GM18520 (cell line): ENCODE measurements at regions not wholly inside any gene's neighbourhood (a gene's known extent, or its start where the extent isn't known, plus 50 kb on each side); places are given as distances from the start of the nearest gene placed in this dataset.

Experiments used
- ATAC-seq: cut with Tn5 transposase; IDR thresholded peaks from one replicate; pipeline ENCODE4 v1.9.1; 2021; ENCODE audit not compliant: unreplicated experiment

DNA sequence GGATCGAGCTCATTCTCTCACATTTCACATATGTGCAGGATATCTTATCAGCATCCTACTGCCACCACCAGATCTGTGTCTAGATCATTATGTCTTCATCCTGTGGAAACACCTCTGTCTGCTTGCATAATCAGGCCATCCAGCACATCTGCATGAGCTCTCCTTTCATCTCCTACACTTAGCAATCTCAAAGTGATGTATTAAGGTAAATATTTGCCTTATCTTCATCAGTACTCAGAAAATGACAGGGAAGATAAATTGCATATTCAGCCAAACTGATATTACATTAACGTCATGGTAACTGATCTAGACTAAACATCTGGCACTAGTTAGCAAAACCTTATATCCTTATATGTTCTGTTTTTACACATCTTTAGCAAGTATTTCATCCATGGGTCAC is 207.3 kb upstream of the PABPC4L start:
- ATAC-seq = no peak

DNA sequence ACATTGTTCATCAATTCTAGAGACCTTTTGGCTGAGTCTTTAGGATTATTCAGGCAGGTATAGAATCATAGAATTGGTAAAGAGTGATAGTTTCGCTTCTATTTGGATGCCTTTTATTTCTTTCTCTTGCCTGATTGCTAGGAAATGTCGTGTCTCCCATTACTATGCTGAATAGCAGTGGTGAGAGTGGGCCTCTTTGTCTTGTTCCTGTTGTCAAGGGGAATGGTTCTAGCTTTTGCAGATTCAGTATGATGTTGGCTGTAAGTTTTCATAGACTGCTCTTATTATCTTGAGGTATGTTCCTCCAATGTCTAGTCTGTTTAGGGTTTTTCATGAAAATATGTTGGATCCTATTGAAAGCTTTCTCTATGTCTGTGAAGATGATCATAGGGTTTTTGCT is 200.2 kb upstream of the PABPC4L start:
- no peak for ATAC-seq

DNA sequence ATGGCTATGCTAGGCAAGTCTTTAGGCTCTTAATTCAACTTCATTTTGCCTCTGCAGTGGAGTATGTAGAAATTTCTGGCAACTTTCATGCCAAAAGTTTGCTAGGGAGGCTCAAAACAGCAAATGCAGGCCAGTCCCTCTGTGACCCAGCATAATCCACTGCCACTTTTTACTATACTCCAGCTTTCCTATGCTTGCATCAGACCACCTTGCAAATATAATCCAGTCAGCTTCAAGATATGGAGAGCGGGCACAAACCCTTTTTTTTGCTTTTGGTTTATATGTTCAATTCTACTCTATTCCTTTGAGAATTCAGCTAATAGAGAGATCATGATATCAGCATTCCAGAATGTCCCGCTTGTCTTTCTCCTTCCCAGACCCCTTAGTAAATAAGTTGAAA is 192.0 kb upstream of the PABPC4L start:
- ATAC-seq = no peak

GRCh38 chr4:134390319-134390718 is 188.7 kb upstream of the PABPC4L start:
- ATAC-seq = no peak

DNA sequence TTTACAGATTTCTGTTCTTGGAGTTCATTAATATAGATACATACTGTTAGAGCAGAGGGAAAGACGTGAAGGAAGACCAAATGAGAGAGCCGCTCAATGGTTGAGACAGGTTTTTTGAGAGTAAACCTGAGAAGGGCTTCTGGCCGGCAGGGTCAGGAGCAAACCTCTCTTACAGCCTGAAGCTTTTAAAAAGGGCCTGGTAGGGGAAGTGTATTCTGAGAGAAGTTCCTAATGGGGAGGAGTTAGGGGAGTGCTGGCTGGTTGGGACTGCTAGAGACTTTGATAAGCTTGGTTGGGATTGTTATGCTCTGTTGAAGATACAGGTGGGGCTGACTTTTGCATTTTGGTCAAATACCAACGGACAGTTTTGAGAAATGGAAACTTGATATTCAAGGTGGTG is 186.8 kb upstream of the PABPC4L start:
- no peak for ATAC-seq

DNA sequence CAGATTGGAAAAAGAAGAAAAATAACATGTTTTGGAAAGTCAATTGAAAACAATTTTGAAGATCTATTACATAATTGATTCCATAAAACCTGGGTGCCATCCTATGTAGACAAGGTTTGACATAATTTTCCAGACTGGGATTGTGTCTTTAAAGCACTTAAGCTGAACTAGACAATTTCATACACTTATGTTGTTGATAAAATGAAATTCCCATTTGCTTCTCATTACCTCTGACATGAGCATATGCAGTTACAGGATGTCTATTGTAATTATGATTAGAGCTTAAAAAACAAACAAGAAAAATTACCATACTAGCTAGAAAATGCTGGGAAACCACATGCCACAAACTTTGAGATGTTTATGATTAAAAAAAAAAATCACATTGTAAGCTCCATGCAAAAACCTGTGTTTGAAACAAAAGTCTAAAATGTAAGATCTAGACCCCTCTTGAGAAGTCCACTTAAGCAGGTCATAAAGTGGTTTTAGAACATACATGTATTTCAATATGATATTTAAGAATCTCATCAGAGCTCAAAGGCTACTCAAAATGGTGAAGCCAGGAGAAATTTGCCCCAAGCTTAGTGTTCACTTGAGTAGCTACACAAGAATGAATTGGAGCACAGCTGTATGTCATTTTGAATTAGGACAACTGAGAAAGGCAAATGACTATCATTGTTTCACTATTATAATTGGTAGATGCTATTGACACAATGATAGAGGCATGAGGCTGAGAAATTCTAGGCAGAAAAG is 181.1 kb upstream of the PABPC4L start:
- ATAC-seq = no peak

- ATAC-seq = no peak
These were observed 174.2 kb upstream of the PABPC4L start for GRCh38 chr4:134375775-134376174.

GRCh38 chr4:134365852-134366251 is 164.3 kb upstream of the PABPC4L start:
- ATAC-seq = no peak

DNA sequence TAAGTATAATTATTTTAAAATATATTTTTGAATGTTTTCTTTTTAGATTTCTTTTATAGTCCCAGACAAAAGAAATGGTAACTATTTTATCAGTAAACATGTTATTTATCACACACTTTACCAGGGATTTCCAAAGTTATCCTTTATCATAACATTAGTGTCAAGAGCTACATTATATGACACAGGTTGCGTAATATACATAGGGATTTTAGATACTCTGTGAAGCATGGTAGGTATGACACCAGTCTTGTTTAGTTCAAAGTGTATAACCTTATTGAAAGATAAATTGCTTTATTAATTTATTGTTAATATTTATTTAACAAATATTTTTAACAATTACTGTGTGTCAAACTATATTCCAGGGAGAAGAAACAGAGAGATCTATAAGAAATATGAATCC is 163.3 kb upstream of the PABPC4L start:
- ATAC-seq = no peak

- ATAC-seq = no peak
These were observed 143.7 kb upstream of the PABPC4L start for GRCh38 chr4:134345244-134345643.

GRCh38 chr4:134343656-134344055 is 142.1 kb upstream of the PABPC4L start:
- ATAC-seq = no peak

GRCh38 chr4:134343081-134343480 is 141.5 kb upstream of the PABPC4L start:
- no peak for ATAC-seq

- no peak for ATAC-seq
These were observed 136.0 kb upstream of the PABPC4L start for GRCh38 chr4:134337574-134337973.

- no peak for ATAC-seq
These were observed 127.2 kb upstream of the PABPC4L start for GRCh38 chr4:134328741-134329140.

DNA sequence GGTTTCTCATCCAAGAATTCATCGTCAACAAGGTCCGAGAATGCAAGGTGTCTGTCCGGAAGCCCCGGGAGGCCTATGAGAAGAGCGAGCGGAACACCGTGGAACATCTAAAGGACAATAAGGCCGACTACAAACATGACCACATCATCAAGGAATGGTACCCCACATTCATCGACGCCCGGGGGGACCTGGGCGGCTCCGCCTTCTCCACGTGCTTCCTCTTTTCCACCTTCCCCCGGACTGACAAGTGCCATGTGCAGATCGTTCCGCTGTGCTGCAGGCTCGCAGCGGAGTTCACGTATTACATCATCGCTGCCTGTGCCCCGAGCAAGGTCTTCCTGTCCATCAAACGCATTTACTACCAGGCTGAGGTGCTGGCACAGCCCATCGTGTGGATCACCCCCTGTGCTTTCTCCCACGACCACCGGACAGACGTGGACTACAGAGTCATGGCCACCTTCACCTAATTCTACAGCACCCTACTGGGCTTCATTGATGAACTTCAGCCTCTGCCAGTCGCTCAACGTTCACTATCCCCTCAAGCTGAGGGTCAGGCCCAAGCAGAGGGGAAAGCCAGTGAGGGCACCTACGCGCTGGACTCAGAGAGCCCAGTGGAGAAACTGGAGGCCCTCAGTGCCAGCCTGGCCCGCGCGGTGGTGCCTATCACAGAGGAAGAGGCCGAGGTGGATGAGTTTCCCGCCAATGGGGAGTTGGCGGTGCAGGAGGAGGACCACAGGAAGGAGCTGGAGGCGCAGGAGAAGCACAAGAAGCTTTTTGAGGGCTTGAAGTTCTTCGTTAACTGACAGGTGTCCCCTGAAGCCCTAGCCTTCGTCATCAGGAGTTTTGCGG is 125.9 kb upstream of the PABPC4L start:
- ATAC-seq = no peak

GRCh38 chr4:134326866-134327265 is 125.3 kb upstream of the PABPC4L start:
- no peak for ATAC-seq

DNA sequence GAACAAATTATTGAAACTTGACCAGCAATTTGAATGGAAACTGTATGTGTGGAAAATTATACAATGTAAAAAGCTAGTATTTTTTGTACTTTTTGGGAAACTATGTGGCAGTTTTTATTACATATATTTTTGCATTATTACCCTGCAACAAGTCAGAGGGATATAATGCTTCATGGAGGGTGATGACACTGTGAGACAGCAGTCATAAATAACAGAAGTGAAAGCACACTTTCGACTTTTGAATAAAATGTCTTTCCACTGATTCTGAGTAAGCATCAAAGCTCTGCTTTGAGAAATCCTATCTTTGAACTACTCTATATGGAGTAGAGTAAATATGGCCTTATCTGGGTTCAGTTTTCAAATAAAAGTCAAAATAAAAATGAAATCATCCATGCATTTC is 122.6 kb upstream of the PABPC4L start:
- ATAC-seq = no peak

GRCh38 chr4:134320048-134320447 is 118.5 kb upstream of the PABPC4L start:
- no peak for ATAC-seq

- ATAC-seq = no peak
These were observed 112.0 kb upstream of the PABPC4L start for GRCh38 chr4:134313591-134313990.

DNA sequence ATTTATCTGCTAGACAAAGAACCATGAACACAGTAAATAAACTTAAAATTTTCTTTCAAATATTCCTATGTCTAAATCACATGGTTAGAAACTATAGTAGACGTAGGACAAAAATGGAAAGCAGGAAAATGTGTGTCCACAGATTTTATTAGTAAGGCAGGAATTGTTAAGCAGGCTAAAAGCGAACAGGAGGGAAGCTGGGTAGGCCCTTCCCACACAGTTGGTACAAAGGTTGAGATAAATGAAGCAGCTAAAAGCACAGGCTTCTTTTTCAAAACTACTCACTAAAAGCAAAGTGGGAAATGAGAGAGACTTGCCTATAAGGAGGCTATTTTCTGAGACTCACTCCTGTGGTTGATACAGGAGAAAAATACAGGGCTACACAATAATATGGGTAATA is 108.1 kb upstream of the PABPC4L start:
- no peak for ATAC-seq

DNA sequence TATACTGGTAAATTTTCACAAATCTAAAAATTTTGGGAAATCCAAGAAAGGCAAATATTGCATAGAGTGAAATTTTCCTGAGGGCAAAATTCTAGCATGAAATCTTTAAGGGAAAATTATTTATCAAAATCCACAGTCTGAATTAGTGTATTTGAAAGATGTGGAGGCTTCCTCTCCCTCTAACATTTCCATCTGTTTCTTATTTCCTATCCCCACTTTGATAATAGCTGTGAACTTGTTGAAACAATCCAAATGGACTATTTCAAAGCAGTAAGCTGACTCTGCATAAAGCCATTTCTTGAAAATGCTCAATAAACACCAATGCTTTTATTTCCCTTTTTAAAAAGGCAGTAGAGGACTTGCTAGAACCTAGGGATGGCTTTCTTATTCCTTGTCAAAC is 107.3 kb upstream of the PABPC4L start:
- ATAC-seq = no peak

DNA sequence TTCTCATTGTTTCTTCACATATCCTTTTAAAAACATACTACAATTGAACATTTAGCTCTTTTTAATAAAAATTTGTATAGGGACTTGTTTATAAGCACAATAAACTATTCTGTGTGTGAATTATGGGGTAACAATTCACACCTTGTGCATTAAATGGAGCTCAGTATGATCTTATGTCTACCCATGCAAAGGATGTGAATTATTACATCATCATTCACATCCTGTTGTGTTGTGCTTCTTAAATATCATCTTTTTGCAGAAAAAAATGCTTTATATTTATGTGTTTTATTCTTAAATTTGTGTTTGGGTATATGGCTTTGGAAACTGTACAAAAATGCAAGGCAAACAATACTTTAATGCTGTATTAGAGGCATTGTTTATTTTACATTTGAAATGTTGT is 96.7 kb upstream of the PABPC4L start:
- no peak for ATAC-seq
